Keratinocyte (primary cell): ENCODE measurements at regions not wholly inside any gene's neighbourhood (a gene's known extent, or its start where the extent isn't known, plus 50 kb on each side); places are given as distances from the start of the nearest gene placed in this dataset.

Experiments
- DNase-seq: peaks from one replicate; pipeline ENCODE4 v3.0.0-alpha.2; 2011; ENCODE audit warnings: low read depth, missing footprints, low spot score
- FAIRE-seq: peaks from 2 replicates; lab custom pipeline; 2011; peaks lifted over from hg19 to GRCh38; lab: Jason Lieb, UNC
- H2AFZ ChIP-seq: 2 replicates; pipeline ENCODE4 v1.6.0; 2012; ENCODE audit warnings: low read length, control low read depth, inconsistent platforms; ENCODE audit not compliant: control insufficient read depth
- H3K27ac ChIP-seq: 2 replicates; pipeline ENCODE4 v1.5.1; 2011; ENCODE audit warnings: low read length; ENCODE audit not compliant: control insufficient read depth, insufficient read depth
- H3K27me3 ChIP-seq: 3 replicates; pipeline ENCODE4 v1.6.0; 2011; ENCODE audit warnings: low read length; ENCODE audit not compliant: control insufficient read depth, insufficient read depth; ENCODE audit errors: extremely low read depth
- H3K36me3 ChIP-seq, 2 experiments: 2 replicates in 1 of 2; 3 replicates in 1 of 2; pipeline ENCODE4 v1.5.1; 2011; ENCODE audit warnings: low read length in 2 of 2, mild to moderate bottlenecking in 1 of 2; ENCODE audit not compliant: control insufficient read depth in 2 of 2, insufficient read depth in 2 of 2; ENCODE audit errors: extremely low read depth in 1 of 2
- H3K4me1 ChIP-seq: 3 replicates; pipeline ENCODE4 v1.5.1; 2011; ENCODE audit warnings: low read length; ENCODE audit not compliant: control insufficient read depth, insufficient read depth; ENCODE audit errors: extremely low read depth
- H3K4me2 ChIP-seq: 3 replicates; pipeline ENCODE4 v1.6.0; 2011; ENCODE audit warnings: low read depth, low read length; ENCODE audit not compliant: control insufficient read depth, insufficient read depth; ENCODE audit errors: extremely low read depth
- H3K4me3 ChIP-seq, 3 experiments: fragments of 200-600 bp in 1 of 3; sonication (generic) in 1 of 3; 2 replicates in 2 of 3; 3 replicates in 1 of 3; pipeline ENCODE4 v1.5.1; 2011 to 2016; ENCODE audit warnings: low read length in 3 of 3, mild to moderate bottlenecking in 3 of 3, control low read depth in 2 of 3, inconsistent platforms in 1 of 3, low read depth in 1 of 3, mixed read lengths in 1 of 3, mixed run types in 1 of 3, moderate library complexity in 1 of 3; ENCODE audit not compliant: control insufficient read depth in 2 of 3, insufficient read depth in 2 of 3; ENCODE audit errors: extremely low read depth in 1 of 3
- H3K79me2 ChIP-seq: 2 replicates; pipeline ENCODE4 v1.6.0; 2012; ENCODE audit warnings: low read length; ENCODE audit not compliant: control insufficient read depth, insufficient read depth
- H3K9ac ChIP-seq: 3 replicates; pipeline ENCODE4 v1.6.0; 2011; ENCODE audit warnings: low read length; ENCODE audit not compliant: control insufficient read depth, insufficient read depth; ENCODE audit errors: extremely low read depth
- H3K9me1 ChIP-seq: 3 replicates; pipeline ENCODE4 v1.6.0; 2011; ENCODE audit warnings: low read length; ENCODE audit not compliant: control insufficient read depth, insufficient read depth; ENCODE audit errors: extremely low read depth
- H3K9me3 ChIP-seq: 2 replicates; pipeline ENCODE4 v1.5.1; 2012; ENCODE audit warnings: low read depth, low read length; ENCODE audit not compliant: control insufficient read depth
- H4K20me1 ChIP-seq: 3 replicates; pipeline ENCODE4 v1.6.0; 2011; ENCODE audit warnings: low read length; ENCODE audit not compliant: control insufficient read depth, insufficient read depth; ENCODE audit errors: extremely low read depth
- CTCF ChIP-seq, 3 experiments: IDR thresholded peaks in 1 of 3; conservative IDR thresholded peaks in 1 of 3; optimal IDR thresholded peaks in 1 of 3; 2 replicates in 2 of 3; 3 replicates in 1 of 3; pipeline versions ENCODE3 to v1.5.1; 2011; ENCODE audit warnings: low read length in 3 of 3, mild to moderate bottlenecking in 3 of 3, moderate library complexity in 2 of 3, control low read depth in 1 of 3, inconsistent platforms in 1 of 3; ENCODE audit not compliant: insufficient read depth in 2 of 3; ENCODE audit errors: extremely low read depth in 1 of 3
- EZH2 ChIP-seq: IDR thresholded peaks from one replicate; pipeline ENCODE4 v1.6.1; 2012; ENCODE audit warnings: inconsistent platforms, mild to moderate bottlenecking, low read length, moderate library complexity
- dilution Hi-C: fragments of 300-500 bp; cut with MboI; formaldehyde crosslinking; loops from one replicate; pipeline ENCODE4 v1.7.0; 2020; ENCODE audit warnings: low sequenced_read_pairs; ENCODE audit not compliant: extremely low pct_ligation_motif_present

- no peak overlapping the region for H3K27ac ChIP-seq
- H3K36me3 ChIP-seq: no peaks in the 10 kb centered on the region
- H4K20me1 ChIP-seq: no peaks in the 10 kb centered on the region
- H2AFZ ChIP-seq: no peak overlapping the region
- H3K9ac ChIP-seq: no peak overlapping the region
- no peaks in the 10 kb centered on the region for H3K27me3 ChIP-seq
- H3K79me2 ChIP-seq: no peaks in the 10 kb centered on the region
- H3K9me1 ChIP-seq: no peaks in the 10 kb centered on the region
- dilution Hi-C loops: no loop called here
- H3K4me1 ChIP-seq: no peaks in the 10 kb centered on the region
- H3K4me2 ChIP-seq: no peak overlapping the region
- TF ChIP-seq CTCF (optimal IDR thresholded peaks at IDR 0.05 in 1 of 3, IDR thresholded peaks at IDR 0.05 in 1 of 3, conservative IDR thresholded peaks at IDR 0.05 in 1 of 3; ENCODE audit: extremely low read depth in 1 of 3, insufficient read depth in 2 of 3, low read length in 3 of 3): no peak
- TF ChIP-seq EZH2: no peak
- no peaks in the 10 kb centered on the region for H3K9me3 ChIP-seq
- H3K4me3 ChIP-seq: no peak overlapping the region
- no peak for FAIRE-seq
- no peak for DNase-seq
These were observed 264.3 kb upstream of the MAF start for GRCh38 chr16:79864781-79865391.

GRCh38 chr16:79864032-79864780 is 263.7 kb upstream of the MAF start:
- Histone ChIP-seq H4K20me1 (no peaks in the 10 kb centered on the region), H3K4me2 (no peak overlapping the region), H3K9me1 (no peaks in the 10 kb centered on the region), H2AFZ (no peak overlapping the region), H3K4me1 (no peaks in the 10 kb centered on the region), H3K27me3 (no peaks in the 10 kb centered on the region), H3K36me3 (no peaks in the 10 kb centered on the region), H3K4me3 (no peak overlapping the region), H3K9ac (no peak overlapping the region), H3K79me2 (no peaks in the 10 kb centered on the region), H3K27ac (no peak overlapping the region), H3K9me3 (no peaks in the 10 kb centered on the region)
- FAIRE-seq (no peak), DNase-seq (no peak)
- TF ChIP-seq CTCF (optimal IDR thresholded peaks at IDR 0.05 in 1 of 3, IDR thresholded peaks at IDR 0.05 in 1 of 3, conservative IDR thresholded peaks at IDR 0.05 in 1 of 3; ENCODE audit: extremely low read depth in 1 of 3, insufficient read depth in 2 of 3, low read length in 3 of 3) (no peak), EZH2 (no peak)
- dilution Hi-C loops: no loop called here
